Colonic mucosa (tissue), 4 donors: ENCODE measurements at regions not wholly inside any gene's neighbourhood (a gene's known extent, or its start where the extent isn't known, plus 50 kb on each side); places are given as distances from the start of the nearest gene placed in this dataset.

Experiments
- DNase-seq: peaks from one replicate; pipeline ENCODE4 v3.0.0-alpha.2; 2020
- H3K27ac ChIP-seq: fragments of 200-600 bp; one replicate; pipeline ENCODE4 v1.8.0; 2021
- H3K27me3 ChIP-seq: fragments of 200-600 bp; one replicate; pipeline ENCODE4 v1.8.0; 2021
- H3K36me3 ChIP-seq: fragments of 200-600 bp; one replicate; pipeline ENCODE4 v1.8.0; 2021
- H3K4me1 ChIP-seq: fragments of 200-600 bp; one replicate; pipeline ENCODE4 v1.8.0; 2021; ENCODE audit warnings: mild to moderate bottlenecking
- H3K4me3 ChIP-seq: fragments of 200-600 bp; one replicate; pipeline ENCODE4 v1.8.0; 2021
- H3K9ac ChIP-seq, 2 donors: one replicate each; pipeline ENCODE4 v1.7.0; 2013; ENCODE audit warnings: control low read depth in 2 of 2, low read depth in 2 of 2, low read length in 2 of 2
- H3K9me3 ChIP-seq: fragments of 200-600 bp; one replicate; pipeline ENCODE4 v1.8.0; 2021
- CTCF ChIP-seq: fragments of 200-600 bp; IDR thresholded peaks from one replicate; pipeline ENCODE4 v1.8.0; 2022; ENCODE audit warnings: antibody characterized with exemption, mild to moderate bottlenecking
- intact Hi-C: fragments of 100-400 bp; cut with DNase I; formaldehyde crosslinking; loops from one replicate; pipeline ENCODE4 v1.14.1; 2022
- donor health status: healthy.
- donor health status: DM: no; HTN: no; CAD: no.
- donor health status: DM: no; HTN: no; CAD: no.

- DNase-seq = no peak
- TF ChIP-seq CTCF = no peak
- Histone ChIP-seq H3K4me1 (no peaks in the 10 kb centered on the region), H3K4me3 (no peak overlapping the region), H3K27me3 (no peaks in the 10 kb centered on the region), H3K9ac (no peak overlapping the region), H3K36me3 (no peaks in the 10 kb centered on the region), H3K9me3 (no peaks in the 10 kb centered on the region), H3K27ac (no peak overlapping the region)
- intact Hi-C loops = no loop called here
Measured at GRCh38 chr17:45703348-45703747, 80.8 kb upstream of the CRHR1 start.

GRCh38 chr17:45703806-45704205 is 80.3 kb upstream of the CRHR1 start:
- H3K27ac ChIP-seq = no peak overlapping the region
- no peak for TF ChIP-seq CTCF
- intact Hi-C loops = no loop called here
- no peaks in the 10 kb centered on the region for H3K4me1 ChIP-seq
- no peaks in the 10 kb centered on the region for H3K27me3 ChIP-seq
- H3K36me3 ChIP-seq = no peaks in the 10 kb centered on the region
- no peaks in the 10 kb centered on the region for H3K9me3 ChIP-seq
- no peak overlapping the region for H3K4me3 ChIP-seq
- no peak for DNase-seq
- no peak overlapping the region for H3K9ac ChIP-seq

GRCh38 chr17:45704251-45704650 is 79.9 kb upstream of the CRHR1 start:
- no peak for TF ChIP-seq CTCF
- Histone ChIP-seq H3K4me1 (no peaks in the 10 kb centered on the region), H3K36me3 (no peaks in the 10 kb centered on the region), H3K9ac (no peak overlapping the region), H3K4me3 (no peak overlapping the region), H3K9me3 (no peaks in the 10 kb centered on the region), H3K27me3 (no peaks in the 10 kb centered on the region), H3K27ac (no peak overlapping the region)
- intact Hi-C loops = no loop called here
- no peak for DNase-seq

- intact Hi-C loops = no loop called here
- no peaks in the 10 kb centered on the region for H3K9me3 ChIP-seq
- no peak for DNase-seq
- H3K27ac ChIP-seq = no peak overlapping the region
- H3K4me3 ChIP-seq = no peak overlapping the region
- no peaks in the 10 kb centered on the region for H3K27me3 ChIP-seq
- no peak for TF ChIP-seq CTCF
- no peaks in the 10 kb centered on the region for H3K4me1 ChIP-seq
- H3K36me3 ChIP-seq = no peaks in the 10 kb centered on the region
- no peak overlapping the region for H3K9ac ChIP-seq
Measured at GRCh38 chr17:45705123-45706009, 78.8 kb upstream of the CRHR1 start.

- Histone ChIP-seq H3K9ac (no peak overlapping the region), H3K9me3 (no peaks in the 10 kb centered on the region), H3K27ac (no peak overlapping the region), H3K4me1 (no peaks in the 10 kb centered on the region), H3K27me3 (no peaks in the 10 kb centered on the region), H3K36me3 (no peaks in the 10 kb centered on the region), H3K4me3 (no peak overlapping the region)
- no peak for TF ChIP-seq CTCF
- intact Hi-C loops = no loop called here
- DNase-seq = no peak
Measured at GRCh38 chr17:45706033-45706432, 78.1 kb upstream of the CRHR1 start.
